Activated naive CD4-positive, alpha-beta T cell treated with anti-CD3 and anti-CD28 coated beads, Interleukin-2, amount 10 ng/mL, durations not matched to agents 7 days and 5 days (primary cell): ENCODE measurements at regions not wholly inside any gene's neighbourhood (a gene's known extent, or its start where the extent isn't known, plus 50 kb on each side); places are given as distances from the start of the nearest gene placed in this dataset.
"Not testable (repeated sequence)": the region's sequence is repeated elsewhere in the genome, so short reads cannot be mapped to it uniquely, and the experiment has no call there.

Source experiments
- CTCF ChIA-PET: fragments of 350-600 bp; sonication (Branson Sonifier 250); formaldehyde crosslinking; loops from one replicate; lab custom pipeline; 2021; ENCODE audit warnings: antibody characterized with exemption; lab: Charles Lee
- DNase-seq: peaks from one replicate; pipeline ENCODE4 v3.0.0-alpha.2; 2020
- H3K27ac Mint-ChIP-seq: one replicate; pipeline ENCODE4 v1.8.0; 2021; ENCODE audit warnings: mild to moderate bottlenecking, moderate library complexity, mixed read lengths
- H3K27me3 Mint-ChIP-seq: one replicate; pipeline ENCODE4 v1.8.0; 2021; ENCODE audit warnings: mild to moderate bottlenecking, mixed read lengths
- H3K36me3 Mint-ChIP-seq: one replicate; pipeline ENCODE4 v1.8.0; 2021; ENCODE audit warnings: mixed read lengths
- H3K4me1 Mint-ChIP-seq: one replicate; pipeline ENCODE4 v1.8.0; 2021; ENCODE audit warnings: mixed read lengths
- H3K4me3 Mint-ChIP-seq: one replicate; pipeline ENCODE4 v1.8.0; 2021; ENCODE audit warnings: mild to moderate bottlenecking, moderate library complexity, mixed read lengths
- H3K9me3 Mint-ChIP-seq: one replicate; pipeline ENCODE4 v1.8.0; 2021; ENCODE audit warnings: mixed read lengths

GRCh38 chr2:210730672-210731071 lies 174.3 kb downstream of the CPS1 start:
- no peak for DNase-seq
- Mint-ChIP-seq H3K4me1 (no peaks in the 10 kb centered on the region), H3K36me3 (no peaks in the 10 kb centered on the region), H3K9me3 (no peaks in the 10 kb centered on the region), H3K4me3 (no peak overlapping the region), H3K27me3 (no peaks in the 10 kb centered on the region), H3K27ac (no peak overlapping the region)
- CTCF ChIA-PET: no interaction called here

- H3K9me3 Mint-ChIP-seq, CTCF ChIA-PET, DNase-seq, H3K36me3 Mint-ChIP-seq, H3K4me1 Mint-ChIP-seq, H3K4me3 Mint-ChIP-seq, H3K27ac Mint-ChIP-seq, H3K27me3 Mint-ChIP-seq: not testable (repeated sequence)
Measured at GRCh38 chr2:210746826-210747225, 190.4 kb downstream of the CPS1 start.

- CTCF ChIA-PET: no interaction called here
- H3K4me3 Mint-ChIP-seq: no peak overlapping the region
- H3K4me1 Mint-ChIP-seq: no peaks in the 10 kb centered on the region
- H3K9me3 Mint-ChIP-seq: no peaks in the 10 kb centered on the region
- no peak for DNase-seq
- H3K36me3 Mint-ChIP-seq: no peaks in the 10 kb centered on the region
- no peak overlapping the region for H3K27ac Mint-ChIP-seq
- no peaks in the 10 kb centered on the region for H3K27me3 Mint-ChIP-seq
Measured at GRCh38 chr2:210752532-210752931, 196.1 kb downstream of the CPS1 start.

- no peak for DNase-seq
- H3K9me3 Mint-ChIP-seq: no peaks in the 10 kb centered on the region
- H3K4me3 Mint-ChIP-seq: no peak overlapping the region
- no peaks in the 10 kb centered on the region for H3K4me1 Mint-ChIP-seq
- no peaks in the 10 kb centered on the region for H3K36me3 Mint-ChIP-seq
- H3K27me3 Mint-ChIP-seq: no peaks in the 10 kb centered on the region
- CTCF ChIA-PET: no interaction called here
- no peak overlapping the region for H3K27ac Mint-ChIP-seq
Measured at GRCh38 chr2:210753386-210753785, 197.0 kb downstream of the CPS1 start.

- Mint-ChIP-seq H3K4me1 (no peaks in the 10 kb centered on the region), H3K9me3 (no peaks in the 10 kb centered on the region), H3K27me3 (no peaks in the 10 kb centered on the region), H3K36me3 (no peaks in the 10 kb centered on the region), H3K4me3 (no peak overlapping the region), H3K27ac (no peak overlapping the region)
- CTCF ChIA-PET: no interaction called here
- no peak for DNase-seq
Measured at GRCh38 chr2:210756855-210757254, 200.5 kb downstream of the CPS1 start.

GRCh38 chr2:210762604-210763588 lies 206.5 kb downstream of the CPS1 start:
- Mint-ChIP-seq H3K4me1 (no peaks in the 10 kb centered on the region), H3K4me3 (no peak overlapping the region), H3K27ac (no peak overlapping the region), H3K9me3 (no peaks in the 10 kb centered on the region), H3K27me3 (no peaks in the 10 kb centered on the region), H3K36me3 (no peaks in the 10 kb centered on the region)
- CTCF ChIA-PET: no interaction called here
- DNase-seq: no peak

GRCh38 chr2:210768329-210768910 lies 212.0 kb downstream of the CPS1 start:
- Mint-ChIP-seq H3K4me3 (no peak overlapping the region), H3K27me3 (no peaks in the 10 kb centered on the region), H3K27ac (no peak overlapping the region), H3K9me3 (peaks cover 6% of the 10 kb centered on the region), H3K4me1 (no peaks in the 10 kb centered on the region), H3K36me3 (no peaks in the 10 kb centered on the region)
- CTCF ChIA-PET: no interaction called here
- DNase-seq: no peak

- H3K36me3 Mint-ChIP-seq: no peaks in the 10 kb centered on the region
- no peaks in the 10 kb centered on the region for H3K4me1 Mint-ChIP-seq
- no peak overlapping the region for H3K4me3 Mint-ChIP-seq
- no peak overlapping the region for H3K27ac Mint-ChIP-seq
- no peaks in the 10 kb centered on the region for H3K27me3 Mint-ChIP-seq
- peaks cover 5% of the 10 kb centered on the region for H3K9me3 Mint-ChIP-seq
- no peak for DNase-seq
- CTCF ChIA-PET: no interaction called here
Measured at GRCh38 chr2:210776756-210777155, 220.4 kb downstream of the CPS1 start.

GRCh38 chr2:210782222-210782621 lies 225.8 kb downstream of the CPS1 start:
- Mint-ChIP-seq H3K36me3 (no peaks in the 10 kb centered on the region), H3K9me3 (no peaks in the 10 kb centered on the region), H3K27me3 (no peaks in the 10 kb centered on the region), H3K4me3 (no peak overlapping the region), H3K4me1 (no peaks in the 10 kb centered on the region), H3K27ac (no peak overlapping the region)
- DNase-seq: no peak
- CTCF ChIA-PET: no interaction called here

GRCh38 chr2:210787831-210788230 lies 231.4 kb downstream of the CPS1 start:
- CTCF ChIA-PET, H3K9me3 Mint-ChIP-seq, H3K27ac Mint-ChIP-seq, DNase-seq, H3K4me1 Mint-ChIP-seq, H3K27me3 Mint-ChIP-seq, H3K36me3 Mint-ChIP-seq, H3K4me3 Mint-ChIP-seq: not testable (repeated sequence)

- no peaks in the 10 kb centered on the region for H3K4me1 Mint-ChIP-seq
- no peaks in the 10 kb centered on the region for H3K27me3 Mint-ChIP-seq
- no peak overlapping the region for H3K27ac Mint-ChIP-seq
- no peak overlapping the region for H3K4me3 Mint-ChIP-seq
- H3K9me3 Mint-ChIP-seq: no peaks in the 10 kb centered on the region
- no peak for DNase-seq
- CTCF ChIA-PET: no interaction called here
- H3K36me3 Mint-ChIP-seq: no peaks in the 10 kb centered on the region
Measured at GRCh38 chr2:210792000-210792399, 235.6 kb downstream of the CPS1 start.

- no peak overlapping the region for H3K4me3 Mint-ChIP-seq
- H3K36me3 Mint-ChIP-seq: no peaks in the 10 kb centered on the region
- H3K27ac Mint-ChIP-seq: no peak overlapping the region
- no peaks in the 10 kb centered on the region for H3K4me1 Mint-ChIP-seq
- no peaks in the 10 kb centered on the region for H3K27me3 Mint-ChIP-seq
- DNase-seq: no peak
- H3K9me3 Mint-ChIP-seq: no peaks in the 10 kb centered on the region
- CTCF ChIA-PET: no interaction called here
Measured at GRCh38 chr2:210795506-210795905, 239.1 kb downstream of the CPS1 start.

GRCh38 chr2:210798180-210798579 lies 241.8 kb downstream of the CPS1 start:
- Mint-ChIP-seq H3K4me1 (no peaks in the 10 kb centered on the region), H3K36me3 (no peaks in the 10 kb centered on the region), H3K27me3 (no peaks in the 10 kb centered on the region), H3K9me3 (peaks cover 2% of the 10 kb centered on the region), H3K4me3 (no peak overlapping the region), H3K27ac (no peak overlapping the region)
- CTCF ChIA-PET: no interaction called here
- DNase-seq: no peak

GRCh38 chr2:210814251-210815025 lies 258.0 kb downstream of the CPS1 start:
- H3K36me3 Mint-ChIP-seq: no peaks in the 10 kb centered on the region
- no peak for DNase-seq
- CTCF ChIA-PET: no interaction called here
- no peak overlapping the region for H3K27ac Mint-ChIP-seq
- no peaks in the 10 kb centered on the region for H3K27me3 Mint-ChIP-seq
- H3K4me3 Mint-ChIP-seq: no peak overlapping the region
- peaks cover 2% of the 10 kb centered on the region for H3K9me3 Mint-ChIP-seq
- H3K4me1 Mint-ChIP-seq: no peaks in the 10 kb centered on the region
